Thyroid gland (tissue), 4 donors: ENCODE measurements at regions not wholly inside any gene's neighbourhood (a gene's known extent, or its start where the extent isn't known, plus 50 kb on each side); places are given as distances from the start of the nearest gene placed in this dataset.

Source experiments
- POLR2A ChIP-seq, 2 donors: fragments of 450-650 bp; IDR thresholded peaks; one replicate each; pipeline ENCODE4 v1.6.1; 2017; ENCODE audit warnings: antibody characterized with exemption in 2 of 2, mild to moderate bottlenecking in 2 of 2, moderate library complexity in 1 of 2
- TF ChIP-seq, protein P1 (sequence below), 6 experiments: fragments of 200-600 bp in 3 of 6; fragments of 450-650 bp in 3 of 6; sonication (generic) in 3 of 6; IDR thresholded peaks; one replicate each; pipeline ENCODE4 v1.5.1; 2016 to 2019; ENCODE audit warnings: antibody characterized with exemption in 6 of 6, mild to moderate bottlenecking in 2 of 6, inconsistent platforms in 1 of 6, moderate library complexity in 1 of 6

DNA sequence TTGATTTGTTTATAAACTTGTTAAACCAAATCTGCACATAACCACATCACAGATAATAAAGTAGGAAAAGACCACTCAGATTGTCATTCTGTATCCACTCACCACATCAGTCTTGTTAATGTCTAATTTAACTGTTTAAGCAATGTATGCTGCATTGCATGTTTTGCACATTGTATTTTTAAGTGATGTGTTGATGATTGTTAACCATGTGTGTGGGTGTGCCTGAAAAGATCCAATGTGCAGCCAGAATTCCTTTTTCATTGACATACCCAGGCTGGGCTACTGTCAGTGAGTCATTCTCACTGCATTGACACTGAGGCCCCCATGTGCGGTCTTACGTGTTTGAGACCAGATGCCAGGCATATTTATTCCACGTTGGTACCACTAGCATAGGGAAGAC, 167.3 kb downstream of the TRMT11 start:
- TF ChIP-seq, protein P1, sequence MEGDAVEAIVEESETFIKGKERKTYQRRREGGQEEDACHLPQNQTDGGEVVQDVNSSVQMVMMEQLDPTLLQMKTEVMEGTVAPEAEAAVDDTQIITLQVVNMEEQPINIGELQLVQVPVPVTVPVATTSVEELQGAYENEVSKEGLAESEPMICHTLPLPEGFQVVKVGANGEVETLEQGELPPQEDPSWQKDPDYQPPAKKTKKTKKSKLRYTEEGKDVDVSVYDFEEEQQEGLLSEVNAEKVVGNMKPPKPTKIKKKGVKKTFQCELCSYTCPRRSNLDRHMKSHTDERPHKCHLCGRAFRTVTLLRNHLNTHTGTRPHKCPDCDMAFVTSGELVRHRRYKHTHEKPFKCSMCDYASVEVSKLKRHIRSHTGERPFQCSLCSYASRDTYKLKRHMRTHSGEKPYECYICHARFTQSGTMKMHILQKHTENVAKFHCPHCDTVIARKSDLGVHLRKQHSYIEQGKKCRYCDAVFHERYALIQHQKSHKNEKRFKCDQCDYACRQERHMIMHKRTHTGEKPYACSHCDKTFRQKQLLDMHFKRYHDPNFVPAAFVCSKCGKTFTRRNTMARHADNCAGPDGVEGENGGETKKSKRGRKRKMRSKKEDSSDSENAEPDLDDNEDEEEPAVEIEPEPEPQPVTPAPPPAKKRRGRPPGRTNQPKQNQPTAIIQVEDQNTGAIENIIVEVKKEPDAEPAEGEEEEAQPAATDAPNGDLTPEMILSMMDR (IDR thresholded peaks at IDR 0.05) = no peak
- TF ChIP-seq POLR2A (IDR thresholded peaks at IDR 0.05) = no peak
